Midbrain (tissue), 1 donor: ENCODE measurements at regions not wholly inside any gene's neighbourhood (a gene's known extent, or its start where the extent isn't known, plus 50 kb on each side); places are given as distances from the start of the nearest gene placed in this dataset.

ENCODE experiments used
- DNase-seq: peaks from one replicate; lab custom pipeline; 2025; lab: John Stamatoyannopoulos, UW

DNA sequence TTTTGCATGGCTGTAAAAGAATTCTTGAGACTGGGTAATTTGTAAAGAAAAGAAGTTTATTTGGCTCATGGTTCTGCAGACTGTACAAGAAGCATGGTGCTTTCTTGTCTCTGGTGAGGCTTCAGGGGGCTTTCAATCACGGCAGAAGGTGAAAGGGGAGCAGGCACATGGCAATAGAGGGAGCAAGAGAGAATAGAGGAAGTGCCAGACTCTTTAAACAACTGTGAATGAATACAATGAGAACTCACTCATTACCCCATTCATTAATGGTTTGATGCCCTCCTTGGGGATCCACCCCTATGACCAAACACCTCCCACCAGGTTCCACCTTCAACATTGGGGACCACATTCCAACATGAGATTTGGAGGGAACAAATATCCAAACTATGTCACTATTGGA, 463.5 kb downstream of the MTX2 start:
- DNase-seq: no peak

- no peak for DNase-seq
Observed at GRCh38 chr2:176733698-176734430, 464.6 kb downstream of the MTX2 start.

GRCh38 chr2:176734868-176735267, 465.6 kb downstream of the MTX2 start:
- DNase-seq: no peak

GRCh38 chr2:176742271-176742670, 470.3 kb upstream of the HNRNPA3 start:
- DNase-seq: no peak

- no peak for DNase-seq
Observed at GRCh38 chr2:176743671-176744070, 468.9 kb upstream of the HNRNPA3 start.

DNA sequence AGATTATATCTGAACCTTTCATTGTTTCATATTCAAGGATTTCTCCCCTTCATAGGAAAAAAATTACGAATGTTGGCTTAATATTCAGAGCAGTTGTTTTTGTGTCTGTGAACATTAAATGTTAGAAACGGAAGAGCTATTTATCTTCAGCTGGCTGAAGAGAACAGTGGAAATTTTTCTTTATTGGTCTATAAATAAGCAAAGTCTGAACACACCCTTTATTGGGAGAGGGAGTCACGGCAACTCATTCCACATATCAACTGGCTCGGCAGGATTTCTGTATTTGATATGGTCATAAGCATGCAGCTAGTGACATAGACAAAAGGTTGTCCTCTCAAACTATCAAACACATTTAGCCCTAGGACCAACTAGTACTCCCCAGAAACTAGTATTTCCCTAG, 468.4 kb upstream of the HNRNPA3 start:
- no peak for DNase-seq

- no peak for DNase-seq
Observed at GRCh38 chr2:176745543-176746200, 466.9 kb upstream of the HNRNPA3 start.

DNA sequence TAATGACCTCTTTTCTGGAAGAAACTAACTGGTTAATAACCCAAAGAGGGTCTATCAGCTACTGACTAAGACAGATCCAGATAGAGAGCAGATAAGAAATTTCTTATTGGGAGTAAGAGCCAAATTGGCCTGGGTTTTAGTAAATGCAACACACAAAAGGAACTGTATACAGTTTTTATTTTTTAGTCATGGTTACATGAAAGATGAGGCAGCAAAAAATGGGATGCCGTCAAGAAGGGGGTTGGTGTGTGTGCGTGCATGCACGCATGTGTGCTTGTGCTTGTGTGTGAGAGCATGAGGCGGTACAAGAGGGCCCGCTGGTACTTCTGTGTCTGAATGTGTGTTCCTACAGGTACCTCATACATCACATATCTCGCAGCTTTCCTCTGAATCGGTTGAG, 466.2 kb upstream of the HNRNPA3 start:
- no peak for DNase-seq

GRCh38 chr2:176747506-176747905, 465.1 kb upstream of the HNRNPA3 start:
- no peak for DNase-seq

DNA sequence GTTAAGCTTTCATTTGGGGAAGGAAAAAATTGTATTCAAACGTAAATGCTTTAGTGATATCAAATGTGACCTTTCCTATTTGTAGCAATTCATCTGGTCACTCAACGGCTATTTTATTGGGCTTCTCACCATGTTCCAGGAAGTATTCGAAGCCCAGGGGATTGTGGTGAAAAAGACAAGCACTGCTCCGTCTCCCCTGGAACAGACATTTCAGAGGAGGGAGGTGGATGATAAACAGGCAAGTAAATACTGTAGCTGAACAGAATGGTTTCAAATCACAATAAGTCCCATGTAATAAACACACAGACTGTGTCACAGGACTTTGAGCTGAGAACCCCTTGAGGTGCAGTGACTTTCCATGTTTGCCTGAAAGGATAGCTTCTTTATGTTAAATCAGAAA, 464.7 kb upstream of the HNRNPA3 start:
- no peak for DNase-seq

- no peak for DNase-seq
Observed at GRCh38 chr2:176748662-176749061, 463.9 kb upstream of the HNRNPA3 start.

- DNase-seq: no peak
Observed at GRCh38 chr2:176751314-176752227, 461.0 kb upstream of the HNRNPA3 start.

DNA sequence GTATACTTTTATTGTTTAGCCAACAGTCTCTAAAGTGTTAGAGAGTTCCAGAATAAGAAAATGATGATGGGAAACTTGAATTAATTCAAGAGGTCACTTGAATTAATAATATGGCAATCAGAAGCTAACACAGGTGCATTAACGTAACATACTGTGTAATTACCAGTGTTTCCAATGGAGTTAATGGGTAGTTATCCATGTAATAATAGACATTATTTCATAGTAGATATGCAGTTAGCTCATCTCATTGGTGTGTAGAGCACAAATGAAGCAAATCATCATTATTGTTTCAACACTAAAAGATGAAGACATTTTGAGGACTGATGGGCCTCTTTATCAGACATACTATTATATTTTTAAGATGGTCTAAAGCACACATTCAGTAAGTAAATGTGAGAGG, 460.3 kb upstream of the HNRNPA3 start:
- no peak for DNase-seq

- DNase-seq: no peak
Observed at GRCh38 chr2:176753205-176753604, 459.4 kb upstream of the HNRNPA3 start.

GRCh38 chr2:176753752-176754474, 458.7 kb upstream of the HNRNPA3 start:
- DNase-seq: no peak

DNA sequence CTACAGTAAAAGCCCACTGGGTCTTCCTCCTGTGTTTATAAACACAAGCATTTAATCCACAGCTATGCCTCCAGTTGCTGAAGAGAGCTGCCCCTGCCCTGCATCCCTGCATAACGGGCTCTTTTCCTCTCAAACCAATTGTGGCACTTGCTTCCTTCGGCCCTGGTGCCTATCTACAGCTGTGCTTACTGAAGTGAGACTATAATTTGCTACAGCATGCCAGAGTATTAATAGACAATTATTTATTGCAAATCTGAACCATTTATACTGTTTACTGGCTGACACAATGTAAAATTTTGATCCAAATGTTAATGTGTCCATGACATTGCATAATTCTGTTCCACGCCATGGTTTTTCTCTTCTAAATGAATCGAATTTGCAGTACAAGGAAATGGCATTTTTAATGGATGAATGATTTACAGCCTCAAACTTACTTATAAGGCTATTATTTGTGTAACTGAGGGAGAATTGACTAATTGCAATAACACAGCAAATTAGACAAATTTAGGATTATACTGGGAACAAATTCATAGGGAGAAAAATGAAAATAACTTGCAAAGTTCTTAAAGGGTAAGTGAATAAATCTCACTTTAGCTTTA, 457.0 kb upstream of the HNRNPA3 start:
- no peak for DNase-seq

DNA sequence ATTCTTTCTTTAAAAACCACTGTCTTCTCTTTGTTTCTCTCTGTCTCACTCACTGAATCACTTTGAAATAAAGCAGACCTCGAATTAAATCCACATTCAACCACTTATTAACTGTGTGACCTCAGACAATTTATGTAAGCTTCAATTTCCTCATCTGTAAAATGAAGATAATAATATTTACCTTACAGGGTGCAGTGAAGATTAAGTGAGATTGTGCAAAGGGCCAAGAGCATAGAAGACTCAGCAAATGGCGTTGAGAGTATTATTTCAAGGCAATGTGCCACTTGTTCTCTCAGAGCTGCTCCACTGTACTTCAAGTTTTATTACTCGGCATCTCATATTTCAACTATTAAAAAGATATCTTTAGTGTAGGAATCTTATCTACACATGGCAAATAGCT, 454.2 kb upstream of the HNRNPA3 start:
- DNase-seq: no peak

GRCh38 chr2:176760439-176760838, 452.2 kb upstream of the HNRNPA3 start:
- DNase-seq: no peak

DNA sequence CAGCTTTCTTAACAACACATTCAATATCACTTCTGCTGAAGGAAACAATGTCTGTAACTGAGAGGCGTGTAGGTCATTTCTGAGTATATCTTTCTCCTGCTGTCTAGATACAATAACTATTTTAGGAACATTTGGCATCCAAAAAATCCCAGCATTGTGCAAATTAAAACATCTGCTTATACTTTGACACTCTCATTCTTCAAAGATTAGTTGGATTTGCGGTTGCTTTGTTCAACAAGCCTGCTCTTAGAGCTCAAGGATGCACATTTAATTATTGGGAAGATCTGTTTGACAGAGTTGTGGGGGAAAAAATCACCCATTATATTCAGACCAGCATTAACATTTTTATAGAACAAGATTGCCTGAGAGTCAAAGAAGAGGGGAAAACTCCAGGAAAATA, 449.5 kb upstream of the HNRNPA3 start:
- no peak for DNase-seq

DNA sequence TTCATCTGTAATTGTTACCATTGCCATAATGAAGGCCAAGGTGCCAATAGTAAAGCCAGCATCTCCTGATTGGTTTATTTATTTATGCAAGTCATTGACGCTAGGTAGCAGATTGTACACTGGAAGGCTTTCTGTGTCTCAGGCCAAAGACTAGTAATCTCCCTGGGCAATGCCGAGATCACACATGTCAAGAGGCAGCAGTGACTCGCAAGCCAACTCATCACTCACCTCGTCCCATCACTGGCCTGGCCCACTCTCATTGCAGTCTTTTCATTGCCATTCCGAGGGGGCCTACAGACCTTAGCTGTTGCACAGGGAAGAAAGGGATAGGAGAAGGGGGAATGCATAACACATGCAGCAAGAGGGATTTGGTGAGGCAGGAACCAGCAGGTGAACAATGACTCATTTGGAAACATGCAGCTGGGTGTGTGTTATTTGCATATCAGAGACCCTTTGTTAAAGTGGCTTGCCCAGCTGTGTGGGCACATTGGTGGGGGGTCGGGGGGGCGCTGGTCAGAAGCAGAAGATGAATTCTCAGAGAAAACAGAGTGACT, 448.7 kb upstream of the HNRNPA3 start:
- DNase-seq: no peak

GRCh38 chr2:176764921-176765320, 447.7 kb upstream of the HNRNPA3 start:
- no peak for DNase-seq
